HG02943 (cell line): ENCODE measurements at regions not wholly inside any gene's neighbourhood (a gene's known extent, or its start where the extent isn't known, plus 50 kb on each side); places are given as distances from the start of the nearest gene placed in this dataset.
"Not testable (repeated sequence)": the region's sequence is repeated elsewhere in the genome, so short reads cannot be mapped to it uniquely, and the experiment has no call there.

Experiments used
- ATAC-seq: cut with Tn5 transposase; IDR thresholded peaks from one replicate; pipeline ENCODE4 v1.9.1; 2021; ENCODE audit warnings: mild to moderate bottlenecking, low read depth, moderate library complexity; ENCODE audit not compliant: unreplicated experiment

DNA sequence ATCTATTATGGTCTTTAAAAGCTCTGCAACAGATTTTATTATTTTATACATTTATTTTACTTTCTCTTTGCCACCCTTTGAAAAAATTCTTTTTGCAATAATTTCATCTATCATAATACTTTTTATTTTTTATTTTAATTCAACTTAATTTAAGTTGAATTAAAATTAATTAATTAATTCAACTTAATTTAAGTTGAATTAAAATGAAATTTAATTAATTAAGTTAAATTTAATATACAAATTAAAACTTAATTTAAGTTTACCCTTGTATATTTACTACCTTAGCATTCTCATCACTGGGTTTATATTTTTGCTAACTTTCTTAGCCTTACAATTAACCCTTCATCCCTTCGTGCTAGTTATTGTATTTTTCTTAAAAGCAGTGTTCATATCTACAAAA, 301.4 kb downstream of the SLITRK5 start:
- ATAC-seq, result no peak

DNA sequence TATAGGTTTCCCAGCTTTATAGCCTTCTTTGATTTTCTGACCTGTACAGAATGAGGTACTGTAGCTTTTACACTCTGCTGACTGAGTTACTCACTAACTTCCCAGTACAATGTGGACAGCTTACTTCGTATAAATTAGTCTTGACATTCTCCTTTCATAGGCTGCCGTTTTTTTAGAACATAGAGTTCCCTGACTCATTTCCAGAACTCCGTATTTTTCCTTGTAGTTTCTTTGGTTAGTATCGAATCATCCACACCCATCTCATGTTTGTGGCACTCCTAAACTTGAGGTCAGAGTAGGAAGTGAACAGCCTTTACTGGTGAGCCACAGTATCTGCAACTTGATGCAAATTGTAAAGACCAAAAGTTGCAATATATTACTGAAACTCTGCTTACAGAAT, 303.9 kb downstream of the SLITRK5 start:
- ATAC-seq, result no peak

DNA sequence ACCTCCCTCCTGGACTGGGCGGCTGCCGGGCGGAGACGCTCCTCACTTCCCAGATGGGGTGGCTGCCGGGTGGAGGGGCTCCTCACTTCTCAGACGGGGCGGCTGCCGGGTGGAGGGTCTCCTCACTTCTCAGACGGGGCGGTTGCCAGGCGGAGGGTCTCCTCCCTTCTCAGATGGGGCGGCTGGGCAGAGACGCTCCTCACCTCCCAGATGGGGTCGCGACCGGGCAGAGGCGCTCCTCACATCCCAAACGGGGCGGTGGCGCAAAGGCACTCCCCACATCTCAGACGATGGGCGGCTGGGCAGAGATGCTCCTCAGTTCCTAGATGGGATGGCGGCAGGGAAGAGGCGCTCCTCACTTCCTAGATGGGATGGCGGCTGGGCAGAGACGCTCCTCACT, 305.5 kb downstream of the SLITRK5 start:
- not testable (repeated sequence) for ATAC-seq

DNA sequence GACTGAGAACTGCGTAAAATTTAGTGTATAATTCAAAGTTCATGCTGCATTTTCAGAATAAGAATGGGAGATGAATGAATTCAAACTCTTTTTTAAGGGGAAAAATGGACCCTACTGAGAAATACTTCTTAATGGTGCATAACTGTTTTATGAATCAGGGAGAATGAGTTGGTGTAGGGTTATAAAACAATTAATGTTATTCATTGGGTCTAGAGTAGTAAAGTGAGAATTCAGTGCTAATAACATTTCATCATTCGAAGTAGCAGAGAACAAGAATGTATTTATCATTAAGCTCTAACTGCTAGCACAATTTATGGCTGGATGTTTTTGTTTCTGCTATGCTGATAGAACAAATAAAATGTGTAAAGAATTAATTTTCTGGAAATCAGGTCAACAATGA, 310.2 kb downstream of the SLITRK5 start:
- no peak for ATAC-seq

DNA sequence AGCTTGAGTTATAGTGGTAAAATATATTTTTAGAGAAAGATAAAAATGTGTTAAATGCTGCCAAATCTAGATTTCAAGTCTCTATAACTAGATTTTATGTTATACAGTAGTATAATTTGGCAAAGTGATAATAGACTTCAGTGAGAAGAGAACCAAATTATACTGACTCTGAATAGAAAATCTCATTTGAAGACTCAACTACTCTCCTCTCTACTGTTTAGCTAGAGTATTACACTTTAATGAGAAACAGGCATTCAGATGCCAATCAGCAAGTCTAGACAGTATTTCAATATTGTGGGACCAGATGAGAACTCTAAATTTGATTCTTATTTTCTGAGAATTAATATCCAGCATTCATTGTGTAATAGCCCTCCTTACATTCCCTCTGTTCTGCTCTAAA, 311.2 kb downstream of the SLITRK5 start:
- no peak for ATAC-seq

DNA sequence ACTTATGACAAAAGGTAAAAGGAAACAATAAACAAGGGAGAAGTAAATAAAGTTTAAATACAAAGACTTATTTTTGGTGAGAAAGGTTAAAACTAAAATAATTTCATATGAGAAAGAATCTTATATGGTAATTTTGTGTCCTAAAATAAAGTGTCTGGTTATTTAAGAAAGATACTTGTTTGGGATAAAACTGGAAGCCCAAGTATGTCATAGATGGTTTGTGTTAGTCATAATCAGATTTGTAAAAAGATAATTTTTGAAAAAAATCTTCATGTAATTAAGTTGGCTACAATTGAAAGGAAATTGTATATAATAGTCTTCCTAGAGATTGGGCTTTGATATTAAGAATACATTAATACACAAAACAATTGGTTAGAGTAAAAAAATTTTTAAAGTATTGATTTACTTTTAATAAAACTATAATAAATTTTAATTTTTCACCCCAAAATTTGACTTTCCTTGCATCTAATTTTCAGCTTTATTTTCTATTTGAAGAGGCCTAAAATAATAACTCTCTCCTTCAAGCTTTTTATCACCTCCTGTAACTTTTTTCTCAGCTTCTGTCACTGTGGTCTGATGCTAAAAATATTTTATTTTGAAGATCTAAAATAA, 315.6 kb downstream of the SLITRK5 start:
- no peak for ATAC-seq

DNA sequence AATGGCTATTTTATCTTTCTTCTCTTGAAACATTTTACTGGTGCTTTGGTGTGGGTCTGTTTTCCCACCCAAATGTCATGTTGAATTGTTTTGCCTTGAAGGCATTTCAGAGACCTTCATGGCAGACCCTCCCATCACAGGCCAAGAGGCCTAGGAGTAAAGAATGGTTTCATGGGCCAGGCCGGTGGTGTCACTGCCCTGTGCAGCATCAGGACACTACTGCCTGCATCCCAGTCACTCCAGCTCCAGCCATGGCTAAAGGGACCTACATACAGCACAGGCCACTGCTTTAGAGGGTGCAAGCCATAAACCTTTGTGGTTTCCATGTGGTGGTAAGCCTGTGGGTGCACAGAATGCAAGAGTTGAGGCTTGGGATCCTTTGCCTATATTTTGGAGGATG, 326.9 kb downstream of the SLITRK5 start:
- ATAC-seq, result no peak

DNA sequence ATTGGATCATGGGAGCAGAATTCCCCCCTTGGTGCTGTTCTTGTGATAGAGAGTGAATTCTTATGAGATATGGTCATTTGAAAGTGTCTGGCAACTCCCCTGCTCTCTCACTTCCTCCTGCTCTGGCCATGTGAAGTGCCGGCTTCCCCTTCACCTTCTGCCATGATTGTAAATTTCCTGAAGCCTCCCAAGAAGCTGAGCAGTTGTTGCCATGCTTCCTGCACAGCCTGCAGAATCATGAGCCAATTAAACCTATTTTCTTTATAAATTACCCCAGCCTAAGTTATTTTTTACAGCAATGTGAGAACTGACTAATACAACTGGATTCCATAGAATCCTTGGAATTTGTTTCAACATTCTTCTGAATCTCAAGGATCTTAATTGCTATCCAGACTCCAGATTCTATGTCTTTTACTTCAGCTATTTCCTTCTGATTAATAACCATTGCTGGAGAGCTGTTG, 328.1 kb downstream of the SLITRK5 start:
- ATAC-seq, result no peak

DNA sequence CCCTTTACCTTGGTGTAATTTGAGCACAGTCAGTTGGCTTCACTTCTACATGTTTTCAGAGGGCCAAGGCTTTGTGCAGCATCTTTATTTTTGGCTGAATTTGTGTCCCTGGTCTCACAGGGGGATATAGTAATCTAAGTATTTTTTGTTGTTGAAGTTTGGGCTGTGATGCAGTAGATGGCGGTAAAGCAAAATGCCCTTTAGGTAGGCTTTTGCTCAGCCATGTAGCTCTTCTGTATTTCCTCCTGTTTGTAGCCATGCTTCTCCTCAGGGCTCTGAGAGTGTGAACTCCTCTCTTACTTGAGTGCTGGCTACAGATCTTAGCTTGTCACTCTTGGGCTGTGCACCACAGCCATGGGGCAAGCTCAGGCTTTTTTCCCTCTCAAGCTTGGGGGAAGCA, 328.6 kb downstream of the SLITRK5 start:
- ATAC-seq, result no peak

DNA sequence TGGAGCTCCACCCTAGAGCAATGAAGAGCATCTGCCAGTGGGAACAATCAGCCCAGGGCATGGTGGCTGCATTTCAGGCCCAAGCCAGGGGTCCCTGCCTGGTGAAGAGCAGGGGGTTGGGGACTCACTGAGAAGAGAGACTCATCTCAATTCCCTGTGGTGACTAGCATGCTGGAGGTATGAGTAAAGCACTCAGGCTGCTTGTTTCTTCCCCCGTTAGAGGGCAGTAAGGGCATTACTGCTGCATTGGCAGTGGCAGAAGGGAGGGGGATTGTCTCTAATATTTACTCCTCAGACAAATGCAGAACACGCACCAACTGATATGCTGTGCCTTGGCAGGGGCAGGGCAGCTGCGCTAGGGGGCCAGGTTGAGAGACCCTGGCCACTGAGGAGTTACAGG, 329.1 kb downstream of the SLITRK5 start:
- no peak for ATAC-seq

DNA sequence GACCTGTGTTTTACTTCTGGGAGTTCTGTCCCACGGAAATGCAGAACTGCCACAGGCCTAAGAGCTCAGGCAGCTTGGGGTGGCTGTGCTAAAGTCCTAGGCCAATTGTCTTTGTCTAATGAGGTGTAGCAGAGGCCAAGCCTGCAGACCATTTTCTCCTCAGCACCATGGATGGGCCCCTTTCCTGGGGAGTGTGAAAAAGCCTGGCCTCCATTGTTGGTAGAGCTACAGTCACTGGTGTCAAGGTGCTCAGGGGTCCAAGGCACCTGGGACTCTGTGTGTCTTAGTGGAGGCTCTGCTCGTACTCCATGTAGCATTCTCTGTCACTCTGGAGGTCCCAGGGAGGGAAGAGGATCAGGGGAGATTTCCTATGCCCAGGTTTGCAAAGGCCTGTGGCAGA, 329.6 kb downstream of the SLITRK5 start:
- no peak for ATAC-seq

DNA sequence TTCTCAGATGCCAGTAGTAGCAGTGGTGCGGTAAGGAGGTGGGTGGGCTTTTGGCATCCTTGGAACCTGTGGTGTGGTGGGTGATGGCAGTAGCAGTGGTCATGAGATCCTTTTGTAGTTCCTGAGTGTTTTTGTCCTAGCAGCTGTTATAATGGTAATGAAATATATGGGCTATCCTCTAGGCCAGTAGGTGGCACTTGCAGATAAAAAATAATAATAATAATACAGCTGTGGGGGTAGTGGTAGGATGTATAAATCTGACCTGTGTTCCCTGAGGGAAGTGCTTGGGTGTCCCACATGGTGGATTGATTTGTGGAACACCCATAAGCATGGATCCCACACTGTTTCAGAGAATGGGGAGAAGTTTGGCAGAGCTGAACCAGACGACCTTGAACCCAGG, 334.0 kb downstream of the SLITRK5 start:
- ATAC-seq, result no peak

DNA sequence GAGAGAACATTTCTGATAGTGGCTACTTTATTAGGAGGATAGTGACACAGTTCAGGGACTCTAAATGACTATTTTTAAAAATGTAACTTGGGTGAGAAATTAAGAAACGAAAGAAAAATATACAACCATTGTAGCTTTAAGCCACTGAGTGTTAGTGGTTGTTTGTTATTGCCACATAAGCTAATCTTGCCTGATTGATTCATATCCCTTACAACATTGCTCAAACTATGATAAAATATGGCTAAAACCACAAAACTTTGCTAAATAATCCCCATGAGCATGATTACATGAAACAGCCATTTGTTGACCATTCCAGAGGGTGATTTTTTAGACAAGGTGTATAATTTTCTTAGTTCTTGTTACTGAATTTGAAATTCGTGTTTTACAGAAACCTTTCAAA, 343.4 kb downstream of the SLITRK5 start:
- no peak for ATAC-seq

DNA sequence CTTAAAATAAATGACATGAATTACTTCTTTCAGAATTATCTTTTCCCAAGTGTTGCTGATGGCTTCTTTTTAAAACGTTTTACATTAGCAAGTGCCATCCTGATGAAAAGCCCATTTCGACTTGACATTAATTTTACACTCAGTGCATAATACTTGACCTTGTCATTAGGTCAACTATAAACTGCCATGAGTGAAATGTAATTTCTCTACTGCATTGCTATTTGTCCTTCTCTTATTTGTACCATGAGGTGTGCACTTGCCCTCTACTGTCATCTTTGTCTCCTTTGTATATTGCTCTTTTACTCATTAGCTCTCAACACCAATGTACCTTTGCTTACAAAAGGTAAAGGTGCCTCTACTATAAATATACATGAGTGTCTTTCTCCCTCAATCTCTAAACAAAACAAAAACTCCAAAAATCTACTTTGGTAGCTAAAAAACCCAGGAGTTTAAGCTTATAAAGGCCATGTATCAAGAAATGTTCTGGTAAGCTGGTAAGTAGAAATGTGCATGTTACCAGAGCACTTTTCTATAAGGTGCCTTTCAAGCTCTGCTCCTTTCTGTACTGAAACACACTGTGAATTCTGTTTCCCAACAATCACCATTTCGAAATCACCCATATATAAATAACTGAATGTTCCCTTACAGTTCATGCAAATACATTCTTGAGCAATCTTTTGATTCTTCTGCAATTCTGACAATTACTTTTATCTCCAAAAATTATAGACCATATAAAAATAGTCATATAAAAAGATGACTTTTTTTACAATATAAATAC, 351.4 kb downstream of the SLITRK5 start:
- no peak for ATAC-seq

DNA sequence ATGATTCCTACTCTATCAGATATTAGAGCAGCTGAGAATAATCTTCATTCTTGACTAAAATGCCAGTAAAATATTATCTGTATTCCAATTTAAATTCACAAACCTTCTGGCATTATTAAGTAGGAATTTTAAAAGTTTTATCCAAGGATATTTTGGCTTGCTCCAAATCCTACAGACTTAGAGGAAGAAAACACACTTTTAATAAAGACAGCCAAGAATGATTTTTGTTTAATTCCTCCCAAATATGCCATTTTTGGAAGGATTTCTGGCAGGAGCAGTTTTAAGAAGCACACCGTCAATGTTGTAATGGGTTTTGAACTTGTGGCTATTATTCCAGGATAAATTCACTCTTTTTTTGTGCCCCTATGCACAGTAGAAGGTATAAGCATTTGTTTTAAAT, 355.1 kb downstream of the SLITRK5 start:
- ATAC-seq, result no peak

DNA sequence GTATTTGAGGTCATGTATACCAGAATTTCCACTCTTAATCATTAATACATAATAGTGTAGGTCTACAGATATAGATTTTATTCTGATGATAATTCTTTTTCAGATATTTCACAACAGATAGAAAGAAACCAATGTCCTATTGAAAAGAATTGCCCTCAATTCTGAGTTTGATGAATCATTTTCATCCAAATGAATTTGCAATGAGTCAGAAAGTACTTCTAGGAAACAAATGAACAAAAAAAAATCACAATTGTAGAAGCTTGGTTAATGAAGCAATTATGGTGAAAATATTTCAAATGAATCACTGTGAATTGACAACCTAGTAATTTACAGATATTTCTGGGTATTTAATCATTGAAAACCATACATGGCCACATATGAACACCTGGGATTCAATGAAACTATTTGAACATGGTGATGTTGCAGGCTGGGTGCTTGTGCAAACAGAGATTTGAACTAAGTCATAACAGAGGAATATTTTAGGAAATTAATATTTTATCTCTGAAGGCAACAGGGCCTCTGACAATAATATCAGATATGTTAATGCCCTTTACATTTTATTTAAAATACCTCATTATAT, 360.9 kb downstream of the SLITRK5 start:
- ATAC-seq, result no peak

DNA sequence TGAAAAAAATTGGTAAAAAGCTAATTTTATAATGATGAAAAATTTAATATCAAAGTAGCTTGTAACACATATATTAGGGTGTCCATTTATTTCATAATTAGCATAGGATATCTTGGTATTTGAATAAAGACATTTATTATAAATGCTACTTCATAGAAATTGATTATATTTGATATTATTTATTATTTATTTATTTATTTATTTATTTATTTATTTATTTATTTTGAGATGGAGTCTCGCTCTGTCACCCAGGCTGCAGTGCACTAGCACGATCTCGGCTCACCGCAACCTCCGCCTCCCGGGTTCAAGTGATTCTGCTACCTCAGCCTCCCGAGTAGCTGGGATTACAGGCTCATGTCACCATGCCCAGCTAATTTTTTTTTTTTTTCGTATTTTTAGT, 365.0 kb downstream of the SLITRK5 start:
- ATAC-seq, result not testable (repeated sequence)

DNA sequence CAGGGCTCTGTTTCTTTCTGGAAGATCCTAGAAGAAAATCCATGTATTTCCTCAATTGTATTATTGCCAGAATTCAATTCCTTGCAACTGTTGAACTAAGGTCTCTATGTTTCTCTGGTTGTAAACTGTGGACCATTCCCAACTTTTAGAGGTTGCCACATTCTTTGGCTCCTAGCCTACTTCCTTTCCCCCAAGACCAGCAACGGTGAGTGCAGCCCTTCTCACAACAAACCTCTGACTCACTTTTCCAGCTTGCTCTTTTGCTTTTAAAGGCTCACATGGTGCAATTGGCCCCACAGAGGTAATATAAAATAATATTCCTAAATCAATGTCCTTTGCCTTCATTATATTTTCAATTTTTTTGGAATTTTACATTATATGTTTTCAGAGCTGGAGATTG, 371.3 kb downstream of the SLITRK5 start:
- ATAC-seq, result no peak

DNA sequence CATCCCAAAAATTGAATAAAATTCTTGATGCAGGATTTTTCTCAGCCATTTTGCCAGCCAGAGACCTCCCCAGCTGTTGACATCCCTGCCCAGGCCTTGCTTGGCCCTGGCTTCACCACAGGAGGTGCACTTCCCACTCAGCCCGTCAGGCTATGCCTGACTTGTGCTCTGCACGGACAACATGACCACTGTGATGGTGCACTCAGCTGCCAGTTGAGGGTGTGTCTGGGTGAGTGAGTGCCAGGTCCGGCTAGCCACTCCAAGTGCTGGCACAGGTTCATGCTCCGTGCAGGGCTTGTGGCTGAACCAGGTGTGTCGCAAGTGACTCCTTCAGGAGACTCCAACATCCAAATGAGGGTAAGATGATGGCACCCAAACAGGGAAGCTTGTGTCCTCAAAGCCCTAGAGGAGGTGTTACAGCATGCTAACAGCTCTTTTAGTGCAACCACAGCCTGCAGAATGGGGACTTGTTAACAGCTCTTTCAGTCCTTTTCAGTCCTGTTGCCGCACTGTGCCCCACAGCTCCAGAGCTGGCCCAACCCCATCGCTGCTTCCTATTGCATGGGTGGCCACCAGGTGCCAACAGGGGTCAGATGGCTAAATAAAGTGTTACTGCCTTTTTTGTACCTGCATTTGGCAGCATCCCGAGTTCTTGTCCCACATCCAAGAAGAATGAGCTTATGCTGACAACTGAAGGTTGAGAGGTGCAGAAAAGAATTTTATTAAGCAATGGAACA, 380.7 kb downstream of the SLITRK5 start:
- ATAC-seq, result no peak

DNA sequence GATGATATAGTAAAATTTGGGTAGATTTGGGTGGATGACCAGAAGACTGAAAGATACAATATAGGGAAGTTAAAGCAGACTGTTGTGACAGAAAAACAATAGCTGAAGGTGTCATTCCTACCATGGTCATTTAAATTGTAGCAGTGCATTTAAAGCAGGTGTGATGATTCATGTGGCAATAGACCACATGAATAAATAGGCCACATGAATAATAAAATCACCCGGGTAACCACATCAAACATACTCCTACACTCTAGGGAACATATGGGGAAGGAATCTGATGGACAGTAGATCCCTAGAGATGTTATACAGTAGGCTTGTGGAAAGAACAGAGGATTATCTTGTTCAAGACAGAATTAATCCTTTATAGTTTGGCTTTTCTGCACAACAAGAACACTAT, 392.6 kb downstream of the SLITRK5 start:
- ATAC-seq, result no peak

DNA sequence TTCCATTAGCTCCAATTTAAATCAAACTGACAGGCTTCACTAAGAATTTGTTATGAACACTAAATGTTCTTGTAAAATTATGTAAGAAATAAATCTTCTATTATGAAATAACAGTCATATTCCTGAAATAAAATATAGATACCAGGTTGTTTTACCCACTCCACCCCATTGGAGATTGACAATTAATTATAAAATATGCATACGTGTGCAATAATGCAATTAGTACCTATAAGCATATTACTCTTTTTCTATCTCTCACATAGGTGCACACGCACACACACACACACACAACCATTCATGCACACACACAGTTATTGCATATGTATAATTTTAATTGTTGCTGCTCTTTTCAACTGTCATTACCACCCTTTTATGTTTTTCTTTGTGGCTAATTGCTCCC, 395.7 kb downstream of the SLITRK5 start:
- no peak for ATAC-seq
